Mucosa of descending colon (tissue), 3 donors: ENCODE measurements at regions not wholly inside any gene's neighbourhood (a gene's known extent, or its start where the extent isn't known, plus 50 kb on each side); places are given as distances from the start of the nearest gene placed in this dataset.

ENCODE experiments used
- ATAC-seq: fragments of 200-7000 bp; cut with Tn5 transposase; one replicate; pipeline ENCODE4 v1.9.1; 2020; ENCODE audit warnings: mild to moderate bottlenecking, moderate library complexity
- DNase-seq, 3 donors: peaks; one replicate each; pipeline ENCODE4 v3.0.0-alpha.2; 2020
- H3K36me3 ChIP-seq: fragments of 200-600 bp; one replicate; pipeline ENCODE4 v1.8.0; 2021; ENCODE audit warnings: low read depth, mild to moderate bottlenecking
- H3K4me1 ChIP-seq: fragments of 200-600 bp; one replicate; pipeline ENCODE4 v1.8.0; 2021; ENCODE audit warnings: low read depth, mild to moderate bottlenecking
- H3K4me3 ChIP-seq: fragments of 200-600 bp; one replicate; pipeline ENCODE4 v1.8.0; 2021; ENCODE audit warnings: mild to moderate bottlenecking
- H3K9me3 ChIP-seq: fragments of 200-600 bp; one replicate; pipeline ENCODE4 v1.8.0; 2021; ENCODE audit warnings: mild to moderate bottlenecking
- intact Hi-C, 2 donors: fragments of 100-400 bp; cut with DNase I in 1 of 2; cut with micrococcal nuclease in 1 of 2; formaldehyde crosslinking; loops; one replicate each; pipeline versions ENCODE4 v1.11.0 to v1.11.1; 2022; cut with DNase I, micrococcal nuclease
- TF ChIP-seq, protein P1 (sequence below): fragments of 200-600 bp; IDR thresholded peaks from one replicate; pipeline ENCODE4 v1.8.0; 2022; ENCODE audit warnings: antibody characterized with exemption, mild to moderate bottlenecking
- donor health status: DM: no; HTN: no; CAD: no; lungs with moderate emphysema.
- donor health status: DM: no; HTN: no; CAD: no.
- donor health status: DM: no; HTN: yes; CAD: no.

DNA sequence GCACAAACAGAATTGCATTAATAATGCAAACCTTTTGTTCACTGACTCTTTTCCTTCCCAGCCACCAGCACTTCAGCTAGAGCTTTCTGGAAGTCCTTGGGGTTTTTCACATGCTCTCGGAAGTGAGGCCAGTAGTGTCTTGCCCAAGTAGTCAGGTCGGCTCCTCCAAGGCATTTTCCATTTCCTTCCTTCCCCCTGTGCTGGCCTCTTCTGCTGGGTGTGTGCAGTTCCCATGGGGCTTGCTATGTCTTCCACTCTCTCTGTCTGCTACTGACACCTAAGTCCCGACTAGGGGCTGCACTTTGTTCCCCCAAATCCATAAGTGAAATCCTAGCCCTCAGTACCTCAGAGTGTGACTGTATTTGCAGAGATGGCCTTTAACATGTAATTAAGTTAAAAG, 175.6 kb upstream of the BMPER start:
- intact Hi-C loops: no loop called here
- no peaks in the 10 kb centered on the region for H3K9me3 ChIP-seq
- ATAC-seq (no peak), DNase-seq (no peak)
- no peaks in the 10 kb centered on the region for H3K4me1 ChIP-seq
- H3K4me3 ChIP-seq: no peak overlapping the region
- TF ChIP-seq, protein P1, sequence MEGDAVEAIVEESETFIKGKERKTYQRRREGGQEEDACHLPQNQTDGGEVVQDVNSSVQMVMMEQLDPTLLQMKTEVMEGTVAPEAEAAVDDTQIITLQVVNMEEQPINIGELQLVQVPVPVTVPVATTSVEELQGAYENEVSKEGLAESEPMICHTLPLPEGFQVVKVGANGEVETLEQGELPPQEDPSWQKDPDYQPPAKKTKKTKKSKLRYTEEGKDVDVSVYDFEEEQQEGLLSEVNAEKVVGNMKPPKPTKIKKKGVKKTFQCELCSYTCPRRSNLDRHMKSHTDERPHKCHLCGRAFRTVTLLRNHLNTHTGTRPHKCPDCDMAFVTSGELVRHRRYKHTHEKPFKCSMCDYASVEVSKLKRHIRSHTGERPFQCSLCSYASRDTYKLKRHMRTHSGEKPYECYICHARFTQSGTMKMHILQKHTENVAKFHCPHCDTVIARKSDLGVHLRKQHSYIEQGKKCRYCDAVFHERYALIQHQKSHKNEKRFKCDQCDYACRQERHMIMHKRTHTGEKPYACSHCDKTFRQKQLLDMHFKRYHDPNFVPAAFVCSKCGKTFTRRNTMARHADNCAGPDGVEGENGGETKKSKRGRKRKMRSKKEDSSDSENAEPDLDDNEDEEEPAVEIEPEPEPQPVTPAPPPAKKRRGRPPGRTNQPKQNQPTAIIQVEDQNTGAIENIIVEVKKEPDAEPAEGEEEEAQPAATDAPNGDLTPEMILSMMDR: no peak
- H3K36me3 ChIP-seq: no peaks in the 10 kb centered on the region

DNA sequence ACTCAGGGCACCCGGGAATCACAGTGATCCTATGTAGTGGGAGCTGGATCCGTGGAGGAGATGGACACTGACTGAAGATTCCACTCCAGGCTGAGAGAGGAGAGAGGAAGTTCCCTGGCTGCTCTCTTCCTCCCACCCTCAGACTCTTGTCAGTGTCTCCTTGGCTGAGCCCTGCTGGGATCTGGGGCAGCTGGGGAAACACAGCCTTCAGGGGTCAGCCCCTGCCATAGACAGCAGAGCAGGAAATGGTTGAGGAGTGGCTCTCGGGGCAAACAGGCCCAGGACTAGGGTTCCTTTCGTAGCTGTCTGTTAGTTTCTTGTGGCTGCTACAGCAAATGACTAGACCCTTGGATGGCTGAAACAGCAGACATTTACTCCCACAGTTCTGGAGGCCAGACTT, 174.4 kb upstream of the BMPER start:
- Histone ChIP-seq H3K4me1 (no peaks in the 10 kb centered on the region), H3K4me3 (no peak overlapping the region), H3K36me3 (no peaks in the 10 kb centered on the region), H3K9me3 (no peaks in the 10 kb centered on the region)
- TF ChIP-seq, protein P1: no peak
- ATAC-seq (no peak), DNase-seq (no peak)
- intact Hi-C loops: no loop called here

- ATAC-seq (no peak), DNase-seq (no peak)
- Histone ChIP-seq H3K4me1 (no peaks in the 10 kb centered on the region), H3K9me3 (no peaks in the 10 kb centered on the region), H3K4me3 (no peak overlapping the region), H3K36me3 (no peaks in the 10 kb centered on the region)
- intact Hi-C loops: no loop called here
- TF ChIP-seq, protein P1: no peak
These were observed 173.4 kb upstream of the BMPER start for GRCh38 chr7:33731912-33732311.

DNA sequence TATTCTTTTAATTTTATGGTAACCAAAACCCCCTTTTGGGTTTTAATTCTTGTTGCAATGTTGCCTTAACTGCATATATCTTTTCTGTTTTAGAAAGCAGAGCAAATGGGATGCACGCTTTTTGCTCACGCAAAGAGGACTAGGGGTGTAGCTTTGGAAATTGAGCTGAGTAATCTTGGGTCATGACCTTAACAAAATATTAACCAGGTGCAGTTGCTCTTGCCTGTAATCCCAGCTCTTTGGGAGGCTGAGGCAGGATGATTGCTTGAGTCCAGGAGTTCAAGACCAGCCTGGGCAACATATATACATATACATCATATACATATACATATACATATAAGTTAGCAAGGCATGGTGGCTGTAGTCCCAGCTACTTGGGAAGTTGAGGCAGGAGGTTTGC, 172.9 kb upstream of the BMPER start:
- intact Hi-C loops: no loop called here
- Histone ChIP-seq H3K4me1 (no peaks in the 10 kb centered on the region), H3K9me3 (no peaks in the 10 kb centered on the region), H3K36me3 (no peaks in the 10 kb centered on the region), H3K4me3 (no peak overlapping the region)
- no peak for ATAC-seq
- TF ChIP-seq, protein P1: no peak
- no peak for DNase-seq

DNA sequence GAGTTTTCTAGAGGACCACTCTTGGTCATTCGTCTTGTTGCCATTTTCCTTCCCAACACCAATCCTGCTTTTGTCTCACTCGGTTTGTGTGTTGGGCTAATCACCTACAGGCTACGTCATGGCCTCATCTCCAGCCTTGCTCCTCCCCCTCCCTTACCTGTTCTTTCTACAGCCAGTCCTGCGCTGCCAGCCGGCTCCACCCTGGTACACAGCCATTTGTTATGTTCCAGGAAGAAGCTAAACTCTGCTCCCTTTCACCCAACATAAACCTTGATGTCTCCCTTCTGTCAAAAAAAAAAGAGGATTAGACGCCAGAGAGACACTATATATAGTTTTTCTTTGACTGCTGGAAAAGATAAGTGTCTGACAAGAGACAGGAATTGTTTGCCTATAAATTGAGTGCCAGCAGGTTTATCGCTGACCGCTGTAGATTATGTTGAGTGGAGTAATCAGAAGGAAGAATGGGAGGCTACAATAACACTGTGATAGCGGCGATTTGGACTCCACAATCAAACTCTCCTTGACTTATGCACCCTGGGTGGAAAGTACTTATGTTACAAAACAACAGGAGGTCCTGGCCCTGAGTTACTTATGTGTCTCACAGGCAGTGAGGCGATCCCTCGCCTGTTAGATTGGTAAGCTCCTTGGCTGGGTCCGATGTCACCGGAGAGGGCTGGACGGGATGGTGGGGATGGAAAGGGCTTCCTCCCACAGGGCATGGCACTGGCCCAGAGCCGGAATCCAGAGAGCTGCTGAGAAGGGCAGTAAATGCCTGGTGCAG, 171.3 kb upstream of the BMPER start:
- no peak overlapping the region for H3K4me3 ChIP-seq
- H3K9me3 ChIP-seq: no peaks in the 10 kb centered on the region
- no peaks in the 10 kb centered on the region for H3K4me1 ChIP-seq
- ATAC-seq (peak; percentile 97), DNase-seq (peak; percentile 81 to 87 (median 85))
- no peaks in the 10 kb centered on the region for H3K36me3 ChIP-seq
- TF ChIP-seq, protein P1: no peak
- intact Hi-C loops: no loop called here
